A549 (cell line): ENCODE measurements at regions not wholly inside any gene's neighbourhood (a gene's known extent, or its start where the extent isn't known, plus 50 kb on each side); places are given as distances from the start of the nearest gene placed in this dataset.

Experiments
- ATAC-seq, 2 experiments: fragments of 200-7000 bp in 1 of 2; fragments of >200 bp in 1 of 2; cut with Nextera tagmentation in 1 of 2; cut with Tn5 transposase in 1 of 2; 3 replicates each; pipeline versions ENCODE4 v1.8.0 to v1.9.1; 2018 to 2020; ENCODE audit warnings: mild to moderate bottlenecking in 1 of 2, moderate library complexity in 1 of 2
- CTCF ChIA-PET: fragments of 300-600 bp; sonication (Branson Sonifier 250); formaldehyde crosslinking; extraction: SDS; loops from one replicate; lab custom pipeline; 2021; ENCODE audit warnings: antibody characterized with exemption, inconsistent platforms; lab: Yijun Ruan, JAX
- POLR2A ChIA-PET: fragments of 350-600 bp; formaldehyde crosslinking; extraction: SDS; loops from one replicate; lab custom pipeline; 2021; ENCODE audit warnings: antibody characterized with exemption, inconsistent platforms; lab: Yijun Ruan, JAX
- DNase-seq, 2 experiments: peaks; one replicate each; pipeline versions ENCODE4 v3.0.0 to v3.0.0-alpha.2; 2011 to 2016; ENCODE audit warnings: low read depth in 1 of 2, low spot score in 1 of 2
- FAIRE-seq: peaks from 2 replicates; lab custom pipeline; 2011; peaks lifted over from hg19 to GRCh38; lab: Jason Lieb, UNC
- H3K27ac ChIP-seq, 2 experiments: fragments of >200 bp; sonication (Bioruptor Twin); formaldehyde crosslinking; 3 replicates each; pipeline ENCODE4 v1.5.1; 2016 to 2017
- H3K4me1 ChIP-seq: fragments of >200 bp; sonication (Bioruptor Twin); formaldehyde crosslinking; 3 replicates; pipeline ENCODE4 v1.6.1; 2016
- H3K4me2 ChIP-seq: fragments of >200 bp; sonication (Bioruptor Twin); formaldehyde crosslinking; 3 replicates; pipeline ENCODE4 v1.6.1; 2016
- H3K4me3 ChIP-seq: fragments of >200 bp; sonication (Bioruptor Twin); formaldehyde crosslinking; 3 replicates; pipeline ENCODE4 v1.5.1; 2016
- H3K9me3 ChIP-seq: fragments of >200 bp; sonication (Bioruptor Twin); formaldehyde crosslinking; 3 replicates; pipeline ENCODE4 v1.6.1; 2016
- CBX2 ChIP-seq: fragments of 200-600 bp; sonication (generic); IDR thresholded peaks from 2 replicates; pipeline ENCODE4 v1.6.1; 2016; ENCODE audit warnings: low read depth, mild to moderate bottlenecking, borderline replicate concordance
- CBX8 ChIP-seq: fragments of 200-600 bp; sonication (generic); IDR thresholded peaks from 2 replicates; pipeline ENCODE4 v1.6.1; 2016
- EHMT2 ChIP-seq: fragments of 200-600 bp; sonication (generic); IDR thresholded peaks from 2 replicates; pipeline ENCODE4 v1.6.1; 2016; ENCODE audit warnings: antibody characterized with exemption, low read depth, mild to moderate bottlenecking, moderate library complexity
- ESRRA ChIP-seq: fragments of 150-350 bp; IDR thresholded peaks from 2 replicates; pipeline ENCODE4 v1.6.1; 2014; ENCODE audit warnings: mild to moderate bottlenecking, low read length, borderline replicate concordance
- FOSB ChIP-seq: fragments of 250-450 bp; sonication (Bioruptor Pico); IDR thresholded peaks from 2 replicates; pipeline ENCODE4 v1.5.0; 2020; ENCODE audit warnings: mild to moderate bottlenecking, moderate library complexity
- FOXS1 ChIP-seq: fragments of 250-450 bp; sonication (Bioruptor Pico); IDR thresholded peaks from 2 replicates; pipeline ENCODE4 v1.5.0; 2020; ENCODE audit warnings: mild to moderate bottlenecking, moderate library complexity
- GATA3 ChIP-seq: IDR thresholded peaks from 2 replicates; pipeline ENCODE4 v1.6.1; 2012; ENCODE audit warnings: borderline replicate concordance
- HDAC2 ChIP-seq: fragments of 200-600 bp; sonication (generic); IDR thresholded peaks from 2 replicates; pipeline ENCODE4 v1.6.1; 2016
- HOXB5 ChIP-seq: fragments of 250-450 bp; sonication (Bioruptor Pico); IDR thresholded peaks from 2 replicates; pipeline ENCODE4 v1.5.0; 2020; ENCODE audit warnings: mild to moderate bottlenecking, moderate library complexity
- JUN ChIP-seq, 2 experiments: fragments of >200 bp; sonication (Bioruptor Twin); formaldehyde crosslinking; IDR thresholded peaks; 2 replicates in 1 of 2; 3 replicates in 1 of 2; pipeline ENCODE4 v1.6.1; 2016 to 2017
- MAFK ChIP-seq: fragments of 450-650 bp; IDR thresholded peaks from 2 replicates; pipeline ENCODE4 v1.6.1; 2014; ENCODE audit not compliant: partially characterized antibody
- MYC ChIP-seq: IDR thresholded peaks from 2 replicates; pipeline ENCODE4 v1.6.1; 2012; ENCODE audit warnings: mild to moderate bottlenecking, inconsistent platforms, low read length, improper control_type of control experiment, borderline replicate concordance
- NFE2L2 ChIP-seq: fragments of 150-350 bp; conservative IDR thresholded peaks from 2 replicates; pipeline ENCODE4 v1.6.1; 2014; ENCODE audit warnings: low read length
- NR3C1 ChIP-seq: fragments of >200 bp; sonication (Bioruptor Twin); formaldehyde crosslinking; IDR thresholded peaks from 3 replicates; pipeline ENCODE4 v1.6.1; 2017
- POLR2A ChIP-seq: IDR thresholded peaks from 2 replicates; pipeline ENCODE4 v1.6.1; 2012; ENCODE audit warnings: mild to moderate bottlenecking, low read length
- RCOR1 ChIP-seq: fragments of 150-350 bp; IDR thresholded peaks from 2 replicates; pipeline ENCODE4 v1.6.1; 2014; ENCODE audit warnings: antibody characterized with exemption, low read length, low read depth
- RFX5 ChIP-seq: fragments of 450-650 bp; IDR thresholded peaks from 2 replicates; pipeline ENCODE4 v1.7.1; 2014; ENCODE audit warnings: antibody characterized with exemption, mild to moderate bottlenecking, moderate library complexity
- RNF2 ChIP-seq: fragments of 200-600 bp; sonication (generic); IDR thresholded peaks from 2 replicates; pipeline ENCODE4 v1.6.1; 2016; ENCODE audit warnings: low read depth, mild to moderate bottlenecking, antibody characterized with exemption, moderate library complexity, borderline replicate concordance
- SMC3 ChIP-seq: fragments of >200 bp; sonication (Bioruptor Twin); formaldehyde crosslinking; IDR thresholded peaks from 3 replicates; pipeline ENCODE4 v1.6.1; 2018; ENCODE audit warnings: inconsistent platforms
- TP53 ChIP-seq: fragments of 250-450 bp; sonication (Bioruptor Pico); IDR thresholded peaks from 2 replicates; pipeline ENCODE4 v1.5.0; 2021; ENCODE audit warnings: mild to moderate bottlenecking, moderate library complexity
- ZNF302 ChIP-seq: fragments of 250-450 bp; sonication (Bioruptor Pico); IDR thresholded peaks from 2 replicates; pipeline ENCODE4 v1.9.0; 2021; ENCODE audit warnings: inconsistent platforms, mild to moderate bottlenecking, moderate library complexity
- ZSCAN20 ChIP-seq: fragments of 250-450 bp; sonication (Bioruptor Pico); IDR thresholded peaks from 2 replicates; pipeline ENCODE4 v1.8.0; 2022; ENCODE audit warnings: mild to moderate bottlenecking, moderate library complexity
- WGBS: methylation state at CpG from one replicate; pipeline ENCODE4 v1.1.6; 2017; ENCODE audit errors: missing lambda C conversion rate; 5-methylcytosine and 5-hydroxymethylcytosine counted together
- TF ChIP-seq, protein P1 (sequence below): fragments of >200 bp; sonication (Bioruptor Twin); formaldehyde crosslinking; IDR thresholded peaks from 3 replicates; pipeline ENCODE4 v1.6.1; 2016
- TF ChIP-seq, protein P2 (sequence below): fragments of 250-450 bp; sonication (Bioruptor Pico); IDR thresholded peaks from 2 replicates; pipeline ENCODE4 v1.5.0; 2021; ENCODE audit warnings: mild to moderate bottlenecking, moderate library complexity, borderline replicate concordance
- TF ChIP-seq, protein P3 (sequence below): IDR thresholded peaks from 2 replicates; pipeline ENCODE4 v1.6.1; 2012; ENCODE audit warnings: low read depth, borderline replicate concordance
- TF ChIP-seq, protein P4 (sequence below): fragments of 200-600 bp; sonication (generic); IDR thresholded peaks from 2 replicates; pipeline ENCODE4 v1.6.1; 2016; ENCODE audit warnings: antibody characterized with exemption, mild to moderate bottlenecking, moderate library complexity

DNA sequence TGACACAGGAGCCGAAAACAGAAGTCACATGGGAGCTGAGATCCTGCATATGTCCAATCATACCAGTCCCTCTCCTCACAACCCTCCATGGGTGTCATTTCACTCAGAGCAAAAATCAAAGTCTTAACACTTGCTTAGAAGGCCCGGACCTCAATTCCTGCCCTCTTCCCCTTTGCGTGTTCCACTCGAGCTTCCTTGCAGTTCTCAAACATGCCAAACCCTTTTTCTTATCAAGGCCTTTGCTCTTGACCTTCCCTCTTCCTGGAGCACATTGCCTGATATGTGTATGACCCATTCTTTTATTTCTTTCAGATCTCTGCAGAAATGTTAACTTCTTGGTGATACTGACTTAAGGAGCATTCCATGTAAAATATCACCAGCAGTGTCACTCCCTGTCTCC lies 87.0 kb upstream of the USP38 start:
- POLR2A ChIA-PET = no interaction called here

DNA sequence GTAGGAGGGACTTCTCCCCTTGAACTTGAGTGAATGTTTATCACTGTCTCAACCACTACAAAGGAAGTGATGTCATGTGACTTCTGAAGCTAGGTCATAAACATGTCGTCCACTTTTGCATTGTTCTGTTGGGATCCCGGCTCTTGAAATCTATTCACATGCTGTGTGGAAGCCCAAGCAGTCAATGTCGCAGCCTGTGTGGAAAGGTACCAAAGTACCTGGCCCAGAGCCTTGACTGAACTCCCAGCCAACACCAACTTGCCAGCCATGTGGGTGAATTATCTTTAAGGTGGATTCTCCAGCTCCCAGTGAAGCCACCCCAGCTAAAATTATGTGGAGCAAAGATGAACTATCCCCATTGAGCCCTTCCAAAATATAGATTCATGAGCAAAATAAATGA lies 85.0 kb upstream of the USP38 start:
- Histone ChIP-seq H3K4me3 (no peak overlapping the region), H3K4me2 (no peak overlapping the region), H3K27ac (no peak overlapping the region), H3K9me3 (no peaks in the 10 kb centered on the region), H3K4me1 (no peaks in the 10 kb centered on the region)
- CTCF ChIA-PET = no interaction called here
- TF ChIP-seq, protein P1, sequence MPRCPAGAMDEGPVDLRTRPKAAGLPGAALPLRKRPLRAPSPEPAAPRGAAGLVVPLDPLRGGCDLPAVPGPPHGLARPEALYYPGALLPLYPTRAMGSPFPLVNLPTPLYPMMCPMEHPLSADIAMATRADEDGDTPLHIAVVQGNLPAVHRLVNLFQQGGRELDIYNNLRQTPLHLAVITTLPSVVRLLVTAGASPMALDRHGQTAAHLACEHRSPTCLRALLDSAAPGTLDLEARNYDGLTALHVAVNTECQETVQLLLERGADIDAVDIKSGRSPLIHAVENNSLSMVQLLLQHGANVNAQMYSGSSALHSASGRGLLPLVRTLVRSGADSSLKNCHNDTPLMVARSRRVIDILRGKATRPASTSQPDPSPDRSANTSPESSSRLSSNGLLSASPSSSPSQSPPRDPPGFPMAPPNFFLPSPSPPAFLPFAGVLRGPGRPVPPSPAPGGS = no peak
- TF ChIP-seq TP53 = no peak
- no peak for TF ChIP-seq FOXS1 (CRISPR knock-in tag)
- TF ChIP-seq ZNF302 (CRISPR knock-in tag) = no peak
- no peak for TF ChIP-seq RNF2
- TF ChIP-seq, protein P2, sequence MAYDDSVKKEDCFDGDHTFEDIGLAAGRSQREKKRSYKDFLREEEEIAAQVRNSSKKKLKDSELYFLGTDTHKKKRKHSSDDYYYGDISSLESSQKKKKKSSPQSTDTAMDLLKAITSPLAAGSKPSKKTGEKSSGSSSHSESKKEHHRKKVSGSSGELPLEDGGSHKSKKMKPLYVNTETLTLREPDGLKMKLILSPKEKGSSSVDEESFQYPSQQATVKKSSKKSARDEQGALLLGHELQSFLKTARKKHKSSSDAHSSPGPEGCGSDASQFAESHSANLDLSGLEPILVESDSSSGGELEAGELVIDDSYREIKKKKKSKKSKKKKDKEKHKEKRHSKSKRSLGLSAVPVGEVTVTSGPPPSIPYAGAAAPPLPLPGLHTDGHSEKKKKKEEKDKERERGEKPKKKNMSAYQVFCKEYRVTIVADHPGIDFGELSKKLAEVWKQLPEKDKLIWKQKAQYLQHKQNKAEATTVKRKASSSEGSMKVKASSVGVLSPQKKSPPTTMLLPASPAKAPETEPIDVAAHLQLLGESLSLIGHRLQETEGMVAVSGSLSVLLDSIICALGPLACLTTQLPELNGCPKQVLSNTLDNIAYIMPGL (CRISPR knock-in tag) = no peak
- no peak for TF ChIP-seq FOSB (CRISPR knock-in tag)
- ATAC-seq (no peak), DNase-seq (no peak), FAIRE-seq (no peak)
- 12% methylated on average over 3 of the region's 3 CpGs for WGBS
- POLR2A ChIA-PET = no interaction called here

More for the DNA sequence above, 87.0 kb upstream of the USP38 start:
- no peak for FAIRE-seq
- no peak for ATAC-seq
- WGBS = 29% methylated on average over 4 of the region's 4 CpGs
- Histone ChIP-seq H3K4me3 (no peak overlapping the region), H3K4me2 (no peak overlapping the region), H3K9me3 (no peaks in the 10 kb centered on the region), H3K4me1 (no peaks in the 10 kb centered on the region), H3K27ac (no peak overlapping the region)
- TF ChIP-seq NFE2L2 = no peak
- no peak for TF ChIP-seq RFX5
- TF ChIP-seq HOXB5 (CRISPR knock-in tag) = no peak
- no peak for TF ChIP-seq EHMT2
- TF ChIP-seq MAFK = no peak
- TF ChIP-seq ZSCAN20 = no peak
- TF ChIP-seq, protein P2 (CRISPR knock-in tag) = no peak
- TF ChIP-seq JUN (IDR thresholded peaks at IDR 0.05) = no peak
- no peak for TF ChIP-seq CBX8
- TF ChIP-seq POLR2A = no peak
- no peak for TF ChIP-seq MYC
- TF ChIP-seq RCOR1 = no peak
- no peak for TF ChIP-seq CBX2
- TF ChIP-seq FOSB (CRISPR knock-in tag) = no peak
- TF ChIP-seq, protein P3, sequence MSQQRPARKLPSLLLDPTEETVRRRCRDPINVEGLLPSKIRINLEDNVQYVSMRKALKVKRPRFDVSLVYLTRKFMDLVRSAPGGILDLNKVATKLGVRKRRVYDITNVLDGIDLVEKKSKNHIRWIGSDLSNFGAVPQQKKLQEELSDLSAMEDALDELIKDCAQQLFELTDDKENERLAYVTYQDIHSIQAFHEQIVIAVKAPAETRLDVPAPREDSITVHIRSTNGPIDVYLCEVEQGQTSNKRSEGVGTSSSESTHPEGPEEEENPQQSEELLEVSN = no peak
- DNase-seq = no peak
- CTCF ChIA-PET = no interaction called here

DNA sequence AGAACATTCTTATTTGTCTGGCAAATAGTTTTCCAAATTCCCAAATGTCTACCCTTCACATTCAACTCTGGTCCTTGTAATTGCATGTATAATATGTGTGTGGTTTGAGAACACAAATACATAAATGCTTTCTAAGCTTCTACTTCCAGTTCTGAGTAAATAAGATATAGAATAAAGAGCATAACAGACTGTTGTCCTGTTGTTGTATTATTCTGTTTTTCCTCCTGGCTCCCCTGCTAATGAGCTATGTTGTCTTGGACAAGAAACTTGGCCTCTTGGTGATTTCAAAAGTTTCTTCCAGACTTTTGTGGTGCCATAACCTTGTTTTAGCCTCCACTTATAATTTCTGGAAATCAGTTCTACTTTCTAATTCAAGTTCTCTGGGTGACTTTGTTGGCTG lies 75.3 kb upstream of the USP38 start:
- POLR2A ChIA-PET = no interaction called here
- Histone ChIP-seq H3K27ac (no peak overlapping the region), H3K4me2 (no peak overlapping the region), H3K4me1 (no peaks in the 10 kb centered on the region), H3K9me3 (no peaks in the 10 kb centered on the region), H3K4me3 (no peak overlapping the region)
- no peak for FAIRE-seq
- CTCF ChIA-PET = no interaction called here
- no peak for ATAC-seq
- no peak for DNase-seq
- TF ChIP-seq GATA3 (no peak), ZSCAN20 (no peak), HDAC2 (no peak), SMC3 (no peak), ZNF302 (CRISPR knock-in tag) (no peak), RFX5 (no peak), ESRRA (no peak), NR3C1 (no peak)
- TF ChIP-seq, protein P4, sequence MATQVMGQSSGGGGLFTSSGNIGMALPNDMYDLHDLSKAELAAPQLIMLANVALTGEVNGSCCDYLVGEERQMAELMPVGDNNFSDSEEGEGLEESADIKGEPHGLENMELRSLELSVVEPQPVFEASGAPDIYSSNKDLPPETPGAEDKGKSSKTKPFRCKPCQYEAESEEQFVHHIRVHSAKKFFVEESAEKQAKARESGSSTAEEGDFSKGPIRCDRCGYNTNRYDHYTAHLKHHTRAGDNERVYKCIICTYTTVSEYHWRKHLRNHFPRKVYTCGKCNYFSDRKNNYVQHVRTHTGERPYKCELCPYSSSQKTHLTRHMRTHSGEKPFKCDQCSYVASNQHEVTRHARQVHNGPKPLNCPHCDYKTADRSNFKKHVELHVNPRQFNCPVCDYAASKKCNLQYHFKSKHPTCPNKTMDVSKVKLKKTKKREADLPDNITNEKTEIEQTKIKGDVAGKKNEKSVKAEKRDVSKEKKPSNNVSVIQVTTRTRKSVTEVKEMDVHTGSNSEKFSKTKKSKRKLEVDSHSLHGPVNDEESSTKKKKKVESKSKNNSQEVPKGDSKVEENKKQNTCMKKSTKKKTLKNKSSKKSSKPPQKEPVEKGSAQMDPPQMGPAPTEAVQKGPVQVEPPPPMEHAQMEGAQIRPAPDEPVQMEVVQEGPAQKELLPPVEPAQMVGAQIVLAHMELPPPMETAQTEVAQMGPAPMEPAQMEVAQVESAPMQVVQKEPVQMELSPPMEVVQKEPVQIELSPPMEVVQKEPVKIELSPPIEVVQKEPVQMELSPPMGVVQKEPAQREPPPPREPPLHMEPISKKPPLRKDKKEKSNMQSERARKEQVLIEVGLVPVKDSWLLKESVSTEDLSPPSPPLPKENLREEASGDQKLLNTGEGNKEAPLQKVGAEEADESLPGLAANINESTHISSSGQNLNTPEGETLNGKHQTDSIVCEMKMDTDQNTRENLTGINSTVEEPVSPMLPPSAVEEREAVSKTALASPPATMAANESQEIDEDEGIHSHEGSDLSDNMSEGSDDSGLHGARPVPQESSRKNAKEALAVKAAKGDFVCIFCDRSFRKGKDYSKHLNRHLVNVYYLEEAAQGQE = no peak
- TF ChIP-seq, protein P2 (CRISPR knock-in tag) = no peak
